H1 (cell line): ENCODE measurements at regions not wholly inside any gene's neighbourhood (a gene's known extent, or its start where the extent isn't known, plus 50 kb on each side); places are given as distances from the start of the nearest gene placed in this dataset.
"Not testable (repeated sequence)": the region's sequence is repeated elsewhere in the genome, so short reads cannot be mapped to it uniquely, and the experiment has no call there.

ENCODE experiments used
- CTCF ChIA-PET: fragments of 300-600 bp; sonication (Branson Sonifier 250); formaldehyde crosslinking; loops from one replicate; lab custom pipeline; 2021; ENCODE audit not compliant: partially characterized antibody; lab: Charles Lee
- POLR2A ChIA-PET: fragments of 300-600 bp; sonication (Branson Sonifier 250); formaldehyde crosslinking; loops from one replicate; lab custom pipeline; 2021; ENCODE audit warnings: inconsistent platforms; ENCODE audit not compliant: partially characterized antibody; lab: Charles Lee
- DNase-seq, 2 experiments: peaks; one replicate each; pipeline versions ENCODE4 v3.0.0 to v3.0.0-alpha.2; 2010 to 2022; ENCODE audit warnings: low spot score in 2 of 2, low read depth in 1 of 2, mixed read lengths in 1 of 2
- FAIRE-seq: peaks from 2 replicates; lab custom pipeline; 2011; peaks lifted over from hg19 to GRCh38; lab: Jason Lieb, UNC
- H2AFZ ChIP-seq: 2 replicates; pipeline ENCODE4 v1.8.1; 2012; ENCODE audit warnings: low read length, inconsistent platforms
- H2AK5ac ChIP-seq: 2 replicates; pipeline ENCODE4 v1.6.1; 2013; ENCODE audit warnings: low read depth, low read length
- H2BK120ac ChIP-seq: replicated peaks from 2 replicates; pipeline ENCODE3; 2013; ENCODE audit warnings: low read depth, low read length, inconsistent platforms
- H2BK12ac ChIP-seq: 2 replicates; pipeline ENCODE4 v1.6.1; 2013; ENCODE audit warnings: low read depth, low read length
- H2BK15ac ChIP-seq: 2 replicates; pipeline ENCODE4 v1.6.1; 2013; ENCODE audit warnings: low read length
- H2BK20ac ChIP-seq: 2 replicates; pipeline ENCODE4 v1.6.1; 2013; ENCODE audit warnings: low read length
- H2BK5ac ChIP-seq: 2 replicates; pipeline ENCODE4 v1.6.1; 2013; ENCODE audit warnings: low read depth, low read length
- H3K14ac ChIP-seq: 2 replicates; pipeline ENCODE4 v1.6.1; 2013; ENCODE audit warnings: inconsistent platforms; ENCODE audit not compliant: insufficient read length
- H3K18ac ChIP-seq: 2 replicates; pipeline ENCODE4 v1.6.1; 2013; ENCODE audit warnings: low read length; ENCODE audit errors: extremely low read depth
- H3K23ac ChIP-seq: 2 replicates; pipeline ENCODE4 v1.6.1; 2013; ENCODE audit warnings: inconsistent platforms; ENCODE audit not compliant: insufficient read length
- H3K23me2 ChIP-seq: 2 replicates; pipeline ENCODE4 v1.6.1; 2013; ENCODE audit warnings: low read depth, low read length
- H3K27ac ChIP-seq: 2 replicates; pipeline ENCODE4 v1.6.1; 2011; ENCODE audit warnings: low read depth, low read length, inconsistent platforms
- H3K27me3 ChIP-seq, 4 experiments: replicated peaks in 1 of 4; 1 replicate in 1 of 4; 2 replicates in 3 of 4; pipeline versions ENCODE4 v1.6.1 to v1.8.1; 2011 to 2013; ENCODE audit warnings: low read length in 3 of 4, mild to moderate bottlenecking in 3 of 4, inconsistent platforms in 2 of 4, mixed read lengths in 2 of 4, moderate library complexity in 1 of 4; ENCODE audit not compliant: control insufficient read depth in 3 of 4, insufficient read depth in 3 of 4; ENCODE audit errors: extremely low read depth in 1 of 4
- H3K36me3 ChIP-seq, 4 experiments: 2 replicates each; pipeline versions ENCODE4 v1.6.1 to v1.8.1; 2011 to 2013; ENCODE audit warnings: mild to moderate bottlenecking in 4 of 4, low read length in 3 of 4, moderate library complexity in 2 of 4, control low read depth in 1 of 4, inconsistent platforms in 1 of 4; ENCODE audit not compliant: insufficient read depth in 4 of 4, control insufficient read depth in 2 of 4
- H3K4ac ChIP-seq: replicated peaks from 2 replicates; pipeline ENCODE3; 2013; ENCODE audit warnings: low read length, low read depth, mixed read lengths, inconsistent platforms; ENCODE audit not compliant: insufficient read length
- H3K4me1 ChIP-seq, 4 experiments: replicated peaks in 1 of 4; 1 replicate in 1 of 4; 2 replicates in 3 of 4; pipeline versions ENCODE4 v1.6.1 to v1.8.1; 2011 to 2013; ENCODE audit warnings: low read length in 3 of 4, inconsistent platforms in 2 of 4, mixed read lengths in 1 of 4; ENCODE audit not compliant: insufficient read depth in 4 of 4, control insufficient read depth in 3 of 4
- H3K4me2 ChIP-seq, 2 experiments: 2 replicates each; pipeline versions ENCODE4 v1.6.1 to v1.8.1; 2011 to 2013; ENCODE audit warnings: low read depth in 2 of 2, low read length in 2 of 2, control low read depth in 1 of 2, inconsistent platforms in 1 of 2, mild to moderate bottlenecking in 1 of 2; ENCODE audit not compliant: insufficient read depth in 1 of 2
- H3K4me3 ChIP-seq, 4 experiments: fragments of 200-600, 300-600 bp in 1 of 4; sonication (generic), shearing (Covaris generic), sonication (Bioruptor Twin) in 1 of 4; 2 replicates each; pipeline versions ENCODE4 v1.5.1 to v1.8.1; 2011 to 2016; ENCODE audit warnings: low read length in 4 of 4, low read depth in 3 of 4, control low read depth in 2 of 4, inconsistent platforms in 2 of 4, mild to moderate bottlenecking in 2 of 4, mixed read lengths in 1 of 4, moderate library complexity in 1 of 4; ENCODE audit not compliant: insufficient read depth in 2 of 4; ENCODE audit errors: extremely low read depth in 1 of 4
- H3K56ac ChIP-seq: replicated peaks from 2 replicates; pipeline ENCODE3; 2013; ENCODE audit warnings: low read depth, mild to moderate bottlenecking, mixed read lengths, low read length, inconsistent platforms; ENCODE audit not compliant: insufficient read length
- H3K79me1 ChIP-seq: 2 replicates; pipeline ENCODE4 v1.6.1; 2013; ENCODE audit warnings: low read depth, low read length, control low read depth
- H3K79me2 ChIP-seq, 2 experiments: 2 replicates each; pipeline versions ENCODE4 v1.6.1 to v1.8.1; 2012 to 2013; ENCODE audit warnings: low read length in 2 of 2, mild to moderate bottlenecking in 2 of 2, inconsistent platforms in 1 of 2; ENCODE audit not compliant: insufficient read depth in 2 of 2, control insufficient read depth in 1 of 2
- H3K9ac ChIP-seq, 4 experiments: replicated peaks in 1 of 4; 1 replicate in 1 of 4; 2 replicates in 3 of 4; pipeline versions ENCODE4 v1.6.1 to v1.8.1; 2011 to 2013; ENCODE audit warnings: low read depth in 3 of 4, low read length in 3 of 4, control low read depth in 2 of 4, mild to moderate bottlenecking in 2 of 4, moderate library complexity in 2 of 4, inconsistent platforms in 1 of 4; ENCODE audit errors: extremely low read depth in 1 of 4
- H3K9me3 ChIP-seq, 2 experiments: 2 replicates each; pipeline versions ENCODE4 v1.6.1 to v1.8.1; 2012 to 2013; ENCODE audit warnings: mild to moderate bottlenecking in 2 of 2, moderate library complexity in 2 of 2, control low read depth in 1 of 2, inconsistent platforms in 1 of 2, low read depth in 1 of 2, low read length in 1 of 2, mixed read lengths in 1 of 2; ENCODE audit not compliant: insufficient read depth in 2 of 2
- H4K20me1 ChIP-seq, 2 experiments: replicated peaks in 1 of 2; 2 replicates each; pipeline versions ENCODE3 to v1.8.1; 2011 to 2013; ENCODE audit warnings: inconsistent platforms in 2 of 2, low read length in 2 of 2, mild to moderate bottlenecking in 1 of 2; ENCODE audit not compliant: insufficient read depth in 2 of 2, control insufficient read depth in 1 of 2
- H4K5ac ChIP-seq: 2 replicates; pipeline ENCODE4 v1.6.1; 2013; ENCODE audit warnings: low read length, low read depth, mixed read lengths, inconsistent platforms; ENCODE audit not compliant: insufficient read length
- H4K8ac ChIP-seq: 2 replicates; pipeline ENCODE4 v1.8.0; 2013; ENCODE audit warnings: mild to moderate bottlenecking, moderate library complexity, low read length, inconsistent platforms; ENCODE audit not compliant: insufficient read depth; ENCODE audit errors: extremely low read depth
- H4K91ac ChIP-seq: replicated peaks from 2 replicates; pipeline ENCODE3; 2013; ENCODE audit warnings: low read length, mixed read lengths, inconsistent platforms; ENCODE audit not compliant: insufficient read length
- WGBS, 2 experiments: shearing (Covaris generic) in 1 of 2; methylation state at CpG; one replicate each; pipeline versions ENCODE4 v1.1.6 to v1.1.7; 2013 to 2015; ENCODE audit warnings: low lambda C conversion rate in 2 of 2, mixed read lengths in 2 of 2, inconsistent platforms in 1 of 2, low coverage in 1 of 2, missing lambda C conversion rate in 1 of 2; ENCODE audit not compliant: insufficient replicate concordance in 2 of 2, insufficient coverage in 1 of 2, insufficient read length in 1 of 2; ENCODE audit errors: extremely low coverage in 1 of 2, missing lambda C conversion rate in 1 of 2; 5-methylcytosine and 5-hydroxymethylcytosine counted together

- H2AK5ac ChIP-seq, H3K18ac ChIP-seq, H3K14ac ChIP-seq, H3K79me1 ChIP-seq, H4K8ac ChIP-seq, H2BK120ac ChIP-seq, H3K4me3 ChIP-seq, H2BK20ac ChIP-seq, H2BK5ac ChIP-seq, POLR2A ChIA-PET, CTCF ChIA-PET, H3K27me3 ChIP-seq, H3K9me3 ChIP-seq, H3K27ac ChIP-seq, H3K9ac ChIP-seq, H4K91ac ChIP-seq, H4K20me1 ChIP-seq, H2AFZ ChIP-seq, H3K56ac ChIP-seq, FAIRE-seq, H3K23me2 ChIP-seq, H3K23ac ChIP-seq, H4K5ac ChIP-seq, H2BK15ac ChIP-seq, H3K4me2 ChIP-seq, H3K79me2 ChIP-seq, H3K4ac ChIP-seq, DNase-seq, H3K4me1 ChIP-seq, H2BK12ac ChIP-seq, H3K36me3 ChIP-seq: not testable (repeated sequence)
- 69% methylated on average over 8 of the region's 9 CpGs; no CpG with 5 or more reads in 1 of the 2 experiments for WGBS, 2 experiments
Observed at GRCh38 chr16:21361612-21362227, 83.6 kb upstream of the CRYM start.

DNA sequence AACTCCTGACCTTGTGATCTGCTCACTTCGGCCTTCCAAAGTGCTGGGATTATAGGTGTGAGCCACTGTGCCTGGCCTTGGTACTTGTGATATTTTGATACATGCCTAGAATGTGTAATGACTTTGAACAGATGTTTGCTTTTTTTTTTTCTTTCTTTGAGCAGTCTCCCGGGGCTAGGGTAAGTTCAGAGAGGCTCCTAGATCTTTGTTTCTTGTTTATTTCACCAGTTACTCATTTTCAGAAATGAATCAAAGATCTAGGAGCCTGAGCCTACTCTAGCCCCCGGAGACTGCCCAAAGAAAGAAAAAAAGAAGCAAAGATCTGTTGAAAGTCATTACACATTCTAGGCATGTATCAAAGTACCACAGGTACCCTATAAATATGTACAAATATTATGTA, 83.0 kb upstream of the CRYM start:
- 93% methylated on average over 2 of the region's 3 CpGs; no CpG with 5 or more reads in 1 of the 2 experiments for WGBS, 2 experiments
- H2BK5ac ChIP-seq, POLR2A ChIA-PET, H3K4ac ChIP-seq, H3K56ac ChIP-seq, H2BK20ac ChIP-seq, H3K36me3 ChIP-seq, H3K27ac ChIP-seq, H3K27me3 ChIP-seq, H3K9ac ChIP-seq, H2BK12ac ChIP-seq, H4K5ac ChIP-seq, CTCF ChIA-PET, H2AK5ac ChIP-seq, DNase-seq, H3K79me2 ChIP-seq, FAIRE-seq, H4K8ac ChIP-seq, H3K9me3 ChIP-seq, H2AFZ ChIP-seq, H3K4me3 ChIP-seq, H3K4me2 ChIP-seq, H3K23me2 ChIP-seq, H4K20me1 ChIP-seq, H2BK120ac ChIP-seq, H3K14ac ChIP-seq, H3K18ac ChIP-seq, H3K79me1 ChIP-seq, H3K4me1 ChIP-seq, H3K23ac ChIP-seq, H4K91ac ChIP-seq, H2BK15ac ChIP-seq: not testable (repeated sequence)
